Naive thymus-derived CD4-positive, alpha-beta T cell (primary cell): ENCODE measurements at regions not wholly inside any gene's neighbourhood (a gene's known extent, or its start where the extent isn't known, plus 50 kb on each side); places are given as distances from the start of the nearest gene placed in this dataset.

Source experiments
- ATAC-seq: fragments of 150-1000 bp; cut with Tn5 transposase; 2 replicates; pipeline ENCODE4 v1.10.0; 2021; ENCODE audit warnings: mild to moderate bottlenecking, moderate library complexity
- CTCF ChIA-PET: fragments of 350-600 bp; sonication (Branson Sonifier 250); formaldehyde crosslinking; loops from one replicate; lab custom pipeline; 2021; ENCODE audit warnings: antibody characterized with exemption; lab: Charles Lee
- POLR2A ChIA-PET: fragments of 350-600 bp; sonication (Branson Sonifier 250); formaldehyde crosslinking; loops from one replicate; lab custom pipeline; 2021; ENCODE audit warnings: antibody characterized with exemption, inconsistent platforms; lab: Charles Lee
- DNase-seq, 9 donors: peaks; one replicate each; pipeline versions ENCODE4 v3.0.0 to v3.0.0-alpha.2; 2020 to 2022; ENCODE audit warnings: mixed read lengths in 1 of 9
- H3K27ac ChIP-seq: one replicate; pipeline ENCODE4 v1.7.0; 2013; ENCODE audit warnings: mild to moderate bottlenecking, low read depth, low read length, moderate library complexity
- H3K27me3 ChIP-seq, 2 donors: one replicate each; pipeline ENCODE4 v1.7.0; 2013; ENCODE audit warnings: low read length in 2 of 2, mild to moderate bottlenecking in 2 of 2, moderate library complexity in 2 of 2; ENCODE audit not compliant: control insufficient read depth in 2 of 2, insufficient read depth in 2 of 2
- H3K36me3 ChIP-seq, 3 experiments: 1 replicate in 2 of 3; 2 replicates in 1 of 3; pipeline ENCODE4 v1.7.0; 2013; ENCODE audit warnings: low read length in 3 of 3, mild to moderate bottlenecking in 3 of 3, moderate library complexity in 1 of 3; ENCODE audit not compliant: insufficient read depth in 3 of 3, control insufficient read depth in 2 of 3
- H3K4me1 ChIP-seq, 2 donors: one replicate each; pipeline ENCODE4 v1.7.0; 2013; ENCODE audit warnings: low read length in 2 of 2, mild to moderate bottlenecking in 2 of 2, moderate library complexity in 1 of 2; ENCODE audit not compliant: control insufficient read depth in 2 of 2, insufficient read depth in 2 of 2
- H3K4me3 ChIP-seq: 2 replicates; pipeline ENCODE4 v1.7.0; 2013; ENCODE audit warnings: mild to moderate bottlenecking, low read length
- H3K9me3 ChIP-seq, 3 experiments: 1 replicate in 2 of 3; 2 replicates in 1 of 3; pipeline ENCODE4 v1.7.0; 2013; ENCODE audit warnings: low read length in 3 of 3; ENCODE audit not compliant: control insufficient read depth in 2 of 3
- H3K27ac Mint-ChIP-seq, 9 donors: one replicate each; pipeline ENCODE4 v1.8.0; 2020 to 2022; ENCODE audit warnings: mixed read lengths in 9 of 9, mild to moderate bottlenecking in 8 of 9, moderate library complexity in 5 of 9, inconsistent platforms in 2 of 9
- H3K27me3 Mint-ChIP-seq, 5 donors: one replicate each; pipeline ENCODE4 v1.8.0; 2021 to 2022; ENCODE audit warnings: mixed read lengths in 5 of 5, mild to moderate bottlenecking in 1 of 5
- H3K36me3 Mint-ChIP-seq, 5 donors: one replicate each; pipeline ENCODE4 v1.8.0; 2020 to 2022; ENCODE audit warnings: mixed read lengths in 5 of 5, mild to moderate bottlenecking in 3 of 5, inconsistent platforms in 1 of 5
- H3K4me1 Mint-ChIP-seq, 7 donors: one replicate each; pipeline ENCODE4 v1.8.0; 2020 to 2022; ENCODE audit warnings: mixed read lengths in 7 of 7, mild to moderate bottlenecking in 3 of 7, inconsistent platforms in 1 of 7
- H3K4me3 Mint-ChIP-seq, 10 donors: one replicate each; pipeline ENCODE4 v1.8.0; 2020 to 2022; ENCODE audit warnings: mild to moderate bottlenecking in 10 of 10, mixed read lengths in 10 of 10, moderate library complexity in 6 of 10, inconsistent platforms in 2 of 10
- H3K9me3 Mint-ChIP-seq, 11 donors: one replicate each; pipeline ENCODE4 v1.8.0; 2020 to 2022; ENCODE audit warnings: mixed read lengths in 11 of 11, mild to moderate bottlenecking in 4 of 11, inconsistent platforms in 1 of 11, moderate library complexity in 1 of 11
- intact Hi-C, 2 donors: fragments of 100-400 bp; cut with micrococcal nuclease; formaldehyde crosslinking; loops; one replicate each; pipeline ENCODE4 v1.15.1; 2023

GRCh38 chr7:125098377-125098970 lies 168.8 kb upstream of the POT1 start:
- H3K4me1 Mint-ChIP-seq = no peaks in the 10 kb centered on the region
- no peaks in the 10 kb centered on the region for H3K36me3 ChIP-seq
- DNase-seq (no peak), ATAC-seq (no peak)
- peaks cover 0 to 4% (median 2%) of the 10 kb centered on the region in 11 donors for H3K9me3 Mint-ChIP-seq
- H3K4me1 ChIP-seq = no peaks in the 10 kb centered on the region
- CTCF ChIA-PET = no interaction called here
- H3K27ac ChIP-seq = no peak overlapping the region
- H3K27me3 ChIP-seq = no peaks in the 10 kb centered on the region
- H3K27me3 Mint-ChIP-seq = no peaks in the 10 kb centered on the region
- no peaks in the 10 kb centered on the region for H3K9me3 ChIP-seq
- intact Hi-C loops = no loop called here
- peaks cover 0 to 3% (median 0%) of the 10 kb centered on the region in 5 donors for H3K36me3 Mint-ChIP-seq
- no peak overlapping the region for H3K27ac Mint-ChIP-seq
- no peak overlapping the region for H3K4me3 ChIP-seq
- H3K4me3 Mint-ChIP-seq = no peak overlapping the region
- POLR2A ChIA-PET = no interaction called here

- no peak for ATAC-seq
- Mint-ChIP-seq H3K36me3 (no peaks in the 10 kb centered on the region), H3K4me3 (no peak overlapping the region), H3K27me3 (no peaks in the 10 kb centered on the region), H3K27ac (no peak overlapping the region), H3K4me1 (no peaks in the 10 kb centered on the region), H3K9me3 (no peaks in the 10 kb centered on the region)
- Histone ChIP-seq H3K4me1 (no peaks in the 10 kb centered on the region), H3K27me3 (no peaks in the 10 kb centered on the region), H3K27ac (no peak overlapping the region), H3K36me3 (no peaks in the 10 kb centered on the region), H3K9me3 (no peaks in the 10 kb centered on the region), H3K4me3 (no peak overlapping the region)
- POLR2A ChIA-PET = no interaction called here
- CTCF ChIA-PET = no interaction called here
- no peak for DNase-seq
- intact Hi-C loops = no loop called here
These were observed 161.0 kb upstream of the POT1 start for GRCh38 chr7:125090596-125090995.

- no peaks in the 10 kb centered on the region for H3K36me3 Mint-ChIP-seq
- DNase-seq (no peak), ATAC-seq (no peak)
- Histone ChIP-seq H3K27me3 (no peaks in the 10 kb centered on the region), H3K4me3 (no peak overlapping the region), H3K36me3 (no peaks in the 10 kb centered on the region), H3K9me3 (no peaks in the 10 kb centered on the region), H3K27ac (no peak overlapping the region), H3K4me1 (no peaks in the 10 kb centered on the region)
- H3K4me3 Mint-ChIP-seq = no peak overlapping the region
- intact Hi-C loops = no loop called here
- no peaks in the 10 kb centered on the region for H3K4me1 Mint-ChIP-seq
- ChIA-PET POLR2A (no interaction called here), CTCF (no interaction called here)
- H3K27ac Mint-ChIP-seq = no peak overlapping the region
- no peaks in the 10 kb centered on the region for H3K27me3 Mint-ChIP-seq
- no peaks in the 10 kb centered on the region for H3K9me3 Mint-ChIP-seq
These were observed 159.5 kb upstream of the POT1 start for GRCh38 chr7:125089171-125089570.

- H3K4me3 Mint-ChIP-seq = no peak overlapping the region
- Histone ChIP-seq H3K27ac (no peak overlapping the region), H3K36me3 (no peaks in the 10 kb centered on the region), H3K4me1 (no peaks in the 10 kb centered on the region), H3K9me3 (no peaks in the 10 kb centered on the region), H3K4me3 (no peak overlapping the region), H3K27me3 (no peaks in the 10 kb centered on the region)
- ChIA-PET CTCF (no interaction called here), POLR2A (no interaction called here)
- no peaks in the 10 kb centered on the region for H3K36me3 Mint-ChIP-seq
- no peaks in the 10 kb centered on the region for H3K27me3 Mint-ChIP-seq
- no peaks in the 10 kb centered on the region for H3K4me1 Mint-ChIP-seq
- no peaks in the 10 kb centered on the region for H3K9me3 Mint-ChIP-seq
- no peak for DNase-seq
- no peak overlapping the region for H3K27ac Mint-ChIP-seq
- no peak for ATAC-seq
- intact Hi-C loops = no loop called here
These were observed 158.9 kb upstream of the POT1 start for GRCh38 chr7:125088555-125088954.

- intact Hi-C loops = no loop called here
- H3K4me3 ChIP-seq = no peak overlapping the region
- ChIA-PET CTCF (no interaction called here), POLR2A (no interaction called here)
- ATAC-seq (no peak), DNase-seq (no peak)
- no peaks in the 10 kb centered on the region for H3K4me1 ChIP-seq
- Mint-ChIP-seq H3K27me3 (no peaks in the 10 kb centered on the region), H3K27ac (no peak overlapping the region), H3K4me1 (no peaks in the 10 kb centered on the region), H3K9me3 (no peaks in the 10 kb centered on the region), H3K4me3 (no peak overlapping the region), H3K36me3 (peaks cover 0 to 3% (median 0%) of the 10 kb centered on the region in 5 donors)
- no peaks in the 10 kb centered on the region for H3K9me3 ChIP-seq
- no peak overlapping the region for H3K27ac ChIP-seq
- no peaks in the 10 kb centered on the region for H3K27me3 ChIP-seq
- no peaks in the 10 kb centered on the region for H3K36me3 ChIP-seq
These were observed 155.5 kb upstream of the POT1 start for GRCh38 chr7:125085084-125085483.

- H3K4me3 Mint-ChIP-seq = no peak overlapping the region
- Histone ChIP-seq H3K4me1 (no peaks in the 10 kb centered on the region), H3K4me3 (no peak overlapping the region), H3K9me3 (no peaks in the 10 kb centered on the region), H3K27ac (no peak overlapping the region), H3K27me3 (no peaks in the 10 kb centered on the region), H3K36me3 (no peaks in the 10 kb centered on the region)
- H3K27me3 Mint-ChIP-seq = no peaks in the 10 kb centered on the region
- H3K4me1 Mint-ChIP-seq = no peaks in the 10 kb centered on the region
- ChIA-PET POLR2A (no interaction called here), CTCF (no interaction called here)
- H3K36me3 Mint-ChIP-seq = peaks cover 0 to 3% (median 0%) of the 10 kb centered on the region in 5 donors
- ATAC-seq (no peak), DNase-seq (no peak)
- H3K27ac Mint-ChIP-seq = no peak overlapping the region
- H3K9me3 Mint-ChIP-seq = no peaks in the 10 kb centered on the region
- intact Hi-C loops = no loop called here
These were observed 154.6 kb upstream of the POT1 start for GRCh38 chr7:125084196-125084595.

GRCh38 chr7:125074141-125074540 lies 144.5 kb upstream of the POT1 start:
- ChIA-PET POLR2A (no interaction called here), CTCF (interaction anchor here (0.9 kb wide), 1 partner anchor 8 kb away, joined by 3 read pairs; no protein-coding TSS in a partner anchor)
- peaks cover 0 to 5% (median 0%) of the 10 kb centered on the region in 11 donors for H3K9me3 Mint-ChIP-seq

More at GRCh38 chr7:125074141-125074540, 144.5 kb upstream of the POT1 start:
- Mint-ChIP-seq H3K36me3 (no peaks in the 10 kb centered on the region), H3K27me3 (no peaks in the 10 kb centered on the region), H3K27ac (no peak overlapping the region), H3K4me1 (no peaks in the 10 kb centered on the region), H3K4me3 (no peak overlapping the region)
- intact Hi-C loops = no loop called here
- Histone ChIP-seq H3K36me3 (no peaks in the 10 kb centered on the region), H3K4me1 (no peaks in the 10 kb centered on the region), H3K27ac (no peak overlapping the region), H3K9me3 (no peaks in the 10 kb centered on the region), H3K4me3 (no peak overlapping the region), H3K27me3 (no peaks in the 10 kb centered on the region)
- no peak for ATAC-seq
- no peak for DNase-seq
